Bronchial epithelial cell (primary cell): ENCODE measurements at regions not wholly inside any gene's neighbourhood (a gene's known extent, or its start where the extent isn't known, plus 50 kb on each side); places are given as distances from the start of the nearest gene placed in this dataset.

ENCODE experiments used
- DNase-seq: peaks from one replicate; pipeline ENCODE4 v3.0.0-alpha.2; 2010; ENCODE audit warnings: low read depth
- FAIRE-seq: peaks from 2 replicates; lab custom pipeline; 2011; peaks lifted over from hg19 to GRCh38; lab: Jason Lieb, UNC
- H3K27me3 ChIP-seq: 2 replicates; pipeline ENCODE4 v1.5.1; 2011; ENCODE audit warnings: low read length; ENCODE audit not compliant: control insufficient read depth, insufficient read depth
- H3K36me3 ChIP-seq: 2 replicates; pipeline ENCODE4 v1.5.1; 2011; ENCODE audit warnings: low read length; ENCODE audit not compliant: control insufficient read depth, insufficient read depth
- H3K4me3 ChIP-seq: 2 replicates; pipeline ENCODE4 v1.5.1; 2011; ENCODE audit warnings: mild to moderate bottlenecking, low read depth, low read length, control low read depth
- TF ChIP-seq, protein P1 (sequence below): IDR thresholded peaks from 2 replicates; pipeline ENCODE4 v1.5.1; 2011; ENCODE audit warnings: mild to moderate bottlenecking, moderate library complexity, low read length, control low read depth, inconsistent platforms; ENCODE audit not compliant: insufficient read depth, severe bottlenecking

DNA sequence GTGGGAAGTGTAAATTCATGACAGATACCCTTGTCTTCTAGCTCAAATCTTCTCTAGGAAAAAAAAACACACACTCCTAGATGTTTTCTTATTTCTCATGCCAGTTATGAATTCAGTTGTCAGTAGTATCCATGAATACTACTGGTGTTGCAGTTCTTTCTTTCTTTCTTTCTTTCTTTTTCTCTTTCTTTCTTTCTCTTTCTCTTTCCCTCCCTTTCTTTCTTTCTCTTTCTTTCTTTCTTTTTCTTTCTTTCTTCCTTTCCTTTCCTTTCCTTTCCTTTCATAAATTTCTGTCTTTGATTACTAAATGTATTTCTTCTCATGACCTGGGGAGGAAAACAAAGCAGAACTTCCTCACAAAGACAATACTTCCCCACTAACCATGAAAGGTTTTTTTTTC is 253.8 kb downstream of the PCDH7 start:
- DNase-seq (no peak), FAIRE-seq (no peak)
- Histone ChIP-seq H3K4me3 (no peak overlapping the region), H3K36me3 (no peaks in the 10 kb centered on the region), H3K27me3 (no peaks in the 10 kb centered on the region)
- TF ChIP-seq, protein P1, sequence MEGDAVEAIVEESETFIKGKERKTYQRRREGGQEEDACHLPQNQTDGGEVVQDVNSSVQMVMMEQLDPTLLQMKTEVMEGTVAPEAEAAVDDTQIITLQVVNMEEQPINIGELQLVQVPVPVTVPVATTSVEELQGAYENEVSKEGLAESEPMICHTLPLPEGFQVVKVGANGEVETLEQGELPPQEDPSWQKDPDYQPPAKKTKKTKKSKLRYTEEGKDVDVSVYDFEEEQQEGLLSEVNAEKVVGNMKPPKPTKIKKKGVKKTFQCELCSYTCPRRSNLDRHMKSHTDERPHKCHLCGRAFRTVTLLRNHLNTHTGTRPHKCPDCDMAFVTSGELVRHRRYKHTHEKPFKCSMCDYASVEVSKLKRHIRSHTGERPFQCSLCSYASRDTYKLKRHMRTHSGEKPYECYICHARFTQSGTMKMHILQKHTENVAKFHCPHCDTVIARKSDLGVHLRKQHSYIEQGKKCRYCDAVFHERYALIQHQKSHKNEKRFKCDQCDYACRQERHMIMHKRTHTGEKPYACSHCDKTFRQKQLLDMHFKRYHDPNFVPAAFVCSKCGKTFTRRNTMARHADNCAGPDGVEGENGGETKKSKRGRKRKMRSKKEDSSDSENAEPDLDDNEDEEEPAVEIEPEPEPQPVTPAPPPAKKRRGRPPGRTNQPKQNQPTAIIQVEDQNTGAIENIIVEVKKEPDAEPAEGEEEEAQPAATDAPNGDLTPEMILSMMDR = no peak

DNA sequence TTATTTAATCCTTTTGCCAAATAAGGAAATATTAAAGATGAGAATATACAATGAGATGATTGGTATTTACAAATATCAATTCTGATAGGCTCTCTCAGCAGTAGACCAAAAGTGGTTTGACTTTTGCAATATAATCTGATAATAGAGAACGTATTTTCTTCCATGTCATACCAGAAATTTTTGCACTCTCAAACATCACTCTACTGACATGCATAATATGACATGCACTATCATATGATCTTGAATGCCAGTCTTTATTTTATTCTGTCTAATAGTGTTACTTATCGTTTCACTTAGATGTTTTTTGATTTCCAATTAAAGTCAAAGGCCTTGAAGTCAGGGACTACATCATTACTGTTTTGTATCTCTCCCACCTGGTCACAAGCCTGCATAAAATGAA is 259.2 kb downstream of the PCDH7 start:
- H3K36me3 ChIP-seq = no peaks in the 10 kb centered on the region
- H3K4me3 ChIP-seq = no peak overlapping the region
- DNase-seq = no peak
- H3K27me3 ChIP-seq = no peaks in the 10 kb centered on the region
- FAIRE-seq = no peak
- TF ChIP-seq, protein P1 = no peak

DNA sequence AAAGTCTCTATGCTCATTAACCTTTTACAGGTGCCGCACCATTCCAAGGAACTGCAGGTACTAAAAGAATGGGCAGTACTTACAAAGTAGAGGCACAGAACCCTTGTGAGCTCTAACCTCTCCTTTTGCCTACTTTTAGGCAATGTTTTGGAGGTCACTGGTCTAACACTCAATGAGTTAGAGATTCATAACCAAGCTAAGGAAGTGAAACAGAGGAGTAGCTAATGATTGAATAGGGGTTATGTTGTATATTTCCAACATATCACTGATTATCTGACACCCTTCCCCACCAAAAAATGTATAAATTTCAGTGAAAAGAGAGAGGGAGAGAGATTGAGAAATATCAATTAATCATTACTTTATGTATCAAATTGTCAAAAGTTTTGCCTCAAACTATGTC is 269.3 kb downstream of the PCDH7 start:
- TF ChIP-seq, protein P1 = no peak
- no peak for DNase-seq
- FAIRE-seq = no peak
- Histone ChIP-seq H3K4me3 (no peak overlapping the region), H3K27me3 (no peaks in the 10 kb centered on the region), H3K36me3 (no peaks in the 10 kb centered on the region)

DNA sequence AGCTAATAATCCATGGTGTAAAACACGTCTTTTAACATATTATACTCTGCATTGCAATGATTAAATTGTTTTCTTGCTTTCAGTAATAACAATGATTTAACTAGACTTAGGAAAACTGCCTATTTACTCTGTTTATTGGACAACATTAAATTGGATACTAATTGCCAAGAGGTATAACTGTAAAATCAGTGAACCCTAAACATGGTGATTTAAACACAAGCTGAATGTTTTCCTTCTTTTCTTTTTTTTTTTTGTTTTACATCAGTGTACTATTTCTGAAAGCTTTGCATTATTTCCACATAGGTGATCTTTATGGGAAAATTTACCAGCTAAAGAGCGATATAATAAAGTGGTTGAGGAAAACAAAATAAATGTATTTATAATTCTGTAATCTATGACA is 276.7 kb downstream of the PCDH7 start:
- Histone ChIP-seq H3K27me3 (no peaks in the 10 kb centered on the region), H3K4me3 (no peak overlapping the region), H3K36me3 (no peaks in the 10 kb centered on the region)
- no peak for FAIRE-seq
- TF ChIP-seq, protein P1 = no peak
- no peak for DNase-seq

DNA sequence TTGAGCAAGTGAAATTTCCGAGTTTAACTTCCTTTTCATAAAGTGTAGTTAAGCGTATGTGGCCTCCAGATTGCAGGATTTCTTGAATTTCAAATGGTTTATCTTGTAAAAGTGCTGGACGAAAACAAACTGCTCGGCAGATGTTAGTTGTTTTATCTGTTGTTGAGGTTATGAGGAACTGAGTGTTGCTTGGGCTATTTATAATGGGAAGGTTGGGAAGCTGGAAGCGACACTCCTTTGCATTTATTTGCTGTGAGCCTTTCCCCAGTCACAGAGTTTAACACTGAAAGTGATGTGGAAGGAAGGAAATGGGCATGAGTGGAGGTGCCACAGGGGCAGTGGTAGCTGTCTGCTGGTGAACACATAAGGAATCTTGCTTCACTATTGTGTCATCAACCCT is 284.9 kb downstream of the PCDH7 start:
- FAIRE-seq = no peak
- H3K27me3 ChIP-seq = no peaks in the 10 kb centered on the region
- H3K36me3 ChIP-seq = no peaks in the 10 kb centered on the region
- TF ChIP-seq, protein P1 = no peak
- DNase-seq = no peak
- H3K4me3 ChIP-seq = no peak overlapping the region

DNA sequence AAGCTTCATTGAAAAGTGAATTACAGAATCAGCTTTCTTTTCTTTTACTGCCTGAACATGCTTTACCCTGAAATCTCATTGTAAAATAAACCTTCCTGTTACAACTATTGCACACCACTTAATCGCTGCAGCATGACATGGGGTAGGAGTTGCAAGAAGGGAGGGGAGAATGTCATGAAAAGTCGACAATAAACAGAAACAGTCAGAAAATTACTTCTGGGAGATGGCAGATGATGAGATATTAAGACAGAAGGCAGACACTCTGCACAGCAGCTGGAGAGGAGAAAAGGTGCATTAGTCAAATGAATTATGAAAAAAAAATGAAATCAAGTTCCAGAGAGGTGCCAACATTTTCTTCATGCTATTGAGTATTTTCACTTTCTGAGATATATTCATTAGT is 287.7 kb downstream of the PCDH7 start:
- Histone ChIP-seq H3K4me3 (no peak overlapping the region), H3K36me3 (no peaks in the 10 kb centered on the region), H3K27me3 (no peaks in the 10 kb centered on the region)
- FAIRE-seq (no peak), DNase-seq (no peak)
- TF ChIP-seq, protein P1 = no peak
